Activated CD8-positive, alpha-beta memory T cell treated with anti-CD3 and anti-CD28 coated beads, Interleukin-2, amount 50 U/mL, for 24 hours (primary cell): ENCODE measurements at regions not wholly inside any gene's neighbourhood (a gene's known extent, or its start where the extent isn't known, plus 50 kb on each side); places are given as distances from the start of the nearest gene placed in this dataset.

Experiments used
- DNase-seq: peaks from one replicate; pipeline ENCODE4 v3.0.0-alpha.2; 2020; ENCODE audit errors: extremely low read depth

DNA sequence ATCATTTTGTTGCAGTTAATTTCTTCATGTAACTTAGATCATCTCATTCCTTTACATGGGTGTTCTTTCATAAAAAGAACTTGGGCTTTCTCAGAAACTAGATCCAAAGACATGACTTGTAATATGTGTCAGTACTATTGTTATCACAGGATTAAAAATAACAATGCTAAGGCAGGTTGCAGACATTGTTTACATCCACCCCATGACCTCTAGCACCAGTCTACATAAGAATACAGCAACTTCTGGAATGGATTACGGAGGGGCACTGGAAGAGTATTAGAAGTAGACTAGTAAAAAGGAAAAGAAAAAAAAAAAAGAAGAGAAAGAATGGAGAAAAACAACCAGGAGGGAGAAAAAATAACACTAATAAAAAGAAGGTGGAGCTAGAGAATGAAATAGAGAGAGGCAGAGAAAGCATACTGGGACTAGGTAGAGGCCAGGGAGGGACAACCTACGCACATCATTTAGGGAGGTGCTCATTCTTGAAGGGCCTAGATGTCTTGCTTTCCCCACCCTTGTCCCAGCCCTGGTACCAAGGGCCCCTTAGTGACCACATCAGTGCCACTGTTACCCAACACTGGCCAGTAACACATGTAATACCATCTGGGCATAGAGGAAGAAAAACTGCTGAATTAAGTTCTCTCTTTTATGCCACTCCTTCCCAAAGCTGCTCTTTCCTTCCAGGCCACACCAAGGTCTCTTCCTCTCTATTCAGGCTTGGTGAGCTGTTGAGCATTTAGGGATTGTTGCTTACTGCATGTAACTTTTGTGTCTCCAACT lies 70.6 kb upstream of the KLF7 start:
- no peak for DNase-seq

- no peak for DNase-seq
These were observed 73.3 kb upstream of the KLF7 start for GRCh38 chr2:207238831-207239701.

DNA sequence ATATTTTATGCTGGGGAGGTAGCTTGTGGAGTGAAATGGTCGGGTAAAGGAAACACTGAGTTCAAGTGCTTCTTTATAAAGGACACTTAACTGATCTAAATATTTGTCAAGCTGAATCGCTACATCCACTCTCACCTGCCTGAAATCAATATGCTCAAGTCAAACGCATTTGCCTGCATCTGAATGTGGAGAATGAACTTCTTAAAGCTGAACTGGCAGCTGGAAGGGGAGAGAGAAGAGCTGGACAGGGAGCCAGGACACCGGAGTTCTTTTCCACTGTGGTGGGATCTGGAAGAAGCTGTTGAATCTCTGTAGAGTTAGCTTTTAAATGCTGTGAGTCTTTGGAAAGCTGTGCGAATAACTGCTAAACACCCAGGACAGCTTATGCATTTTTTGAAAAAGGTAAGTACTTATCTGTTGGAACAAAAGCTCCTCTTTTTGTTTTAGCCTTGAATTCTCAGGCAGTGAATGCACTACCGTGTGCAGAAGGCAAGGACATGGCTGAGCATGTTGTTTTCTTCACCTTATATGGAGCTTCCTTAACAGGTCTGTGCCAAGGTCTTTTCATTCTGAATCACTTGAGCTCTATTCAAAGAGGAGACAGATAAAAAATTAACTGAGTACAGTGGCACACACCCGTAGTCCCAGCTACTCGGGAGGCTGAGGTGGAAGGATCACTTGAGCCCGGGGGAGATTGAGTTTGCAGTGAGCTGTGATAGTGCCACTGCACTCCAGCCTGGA lies 74.2 kb upstream of the KLF7 start:
- no peak for DNase-seq

- DNase-seq = no peak
These were observed 74.9 kb upstream of the KLF7 start for GRCh38 chr2:207240649-207241048.

GRCh38 chr2:207241198-207241597 lies 75.5 kb upstream of the KLF7 start:
- no peak for DNase-seq

- DNase-seq = no peak
These were observed 77.9 kb upstream of the KLF7 start for GRCh38 chr2:207243601-207244000.

GRCh38 chr2:207244971-207245925 lies 79.5 kb upstream of the KLF7 start:
- DNase-seq = no peak

DNA sequence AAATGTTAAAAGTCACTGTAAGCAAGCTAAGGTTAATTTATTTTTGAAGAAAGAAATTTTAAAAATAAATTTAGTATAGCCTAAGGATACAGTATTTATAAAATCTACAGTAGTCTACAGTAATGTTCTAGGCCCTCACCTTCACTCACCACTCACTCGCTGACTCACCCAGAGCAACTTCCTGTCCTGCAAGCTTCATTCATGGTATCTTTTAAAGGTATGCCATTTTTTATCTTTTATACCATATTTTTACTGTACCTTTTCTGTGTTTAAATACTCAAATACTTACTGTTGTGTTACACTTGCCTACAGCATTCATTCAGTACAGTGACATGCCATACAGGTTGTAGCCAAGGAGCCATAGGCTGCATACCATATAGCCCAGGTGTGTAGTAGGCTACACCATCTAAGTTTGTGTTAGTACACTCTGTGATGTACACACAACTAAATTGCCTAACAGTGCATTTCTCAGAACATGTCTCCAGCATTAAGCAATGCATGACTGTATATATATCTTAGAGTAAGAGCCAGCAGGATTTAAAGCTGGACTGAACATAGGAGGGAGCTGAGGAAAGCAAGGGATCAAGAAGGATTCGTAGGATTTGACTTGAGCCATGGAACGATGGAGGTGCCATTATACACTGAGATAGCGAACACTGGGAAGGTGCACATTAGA lies 83.1 kb upstream of the KLF7 start:
- DNase-seq = no peak

DNA sequence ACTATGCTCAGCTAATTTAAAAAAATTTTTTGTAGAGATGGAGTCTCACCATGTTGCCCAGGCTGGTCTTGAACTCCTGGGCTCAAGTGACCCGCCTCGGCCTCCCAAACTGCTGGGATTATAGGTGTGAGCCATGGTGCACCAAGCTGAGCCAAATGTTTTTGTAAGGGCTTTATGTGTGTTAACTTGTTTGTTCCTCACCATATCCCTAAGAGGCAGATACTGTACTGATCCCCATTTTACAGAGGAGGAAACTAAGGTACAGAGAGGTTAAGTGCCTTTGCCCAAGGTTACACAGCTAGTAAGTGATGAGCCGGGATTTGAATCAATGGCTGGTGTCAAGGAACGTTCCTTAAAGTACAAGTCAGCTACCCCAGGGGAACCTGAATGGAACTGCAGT lies 85.3 kb upstream of the KLF7 start:
- DNase-seq = no peak

GRCh38 chr2:207251573-207252192 lies 85.9 kb upstream of the KLF7 start:
- DNase-seq = no peak

DNA sequence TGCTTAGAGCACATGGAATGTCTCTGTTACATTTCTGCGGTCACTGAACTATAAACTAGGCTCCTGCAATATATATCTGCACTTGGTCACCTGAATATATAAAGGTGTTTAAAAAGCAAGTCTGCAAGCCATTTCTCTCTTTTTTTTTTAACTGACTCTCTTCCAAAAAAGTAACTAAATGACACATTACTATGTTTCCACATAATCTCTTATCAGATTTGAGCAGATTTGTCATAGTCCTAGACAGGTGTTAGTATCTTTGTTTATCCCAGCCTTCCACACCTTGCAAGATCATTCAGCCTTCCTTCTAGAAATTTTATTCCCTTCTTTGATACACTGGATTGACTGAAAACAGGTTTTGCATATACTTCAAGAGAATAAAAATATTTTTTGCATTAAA lies 86.7 kb upstream of the KLF7 start:
- no peak for DNase-seq

DNA sequence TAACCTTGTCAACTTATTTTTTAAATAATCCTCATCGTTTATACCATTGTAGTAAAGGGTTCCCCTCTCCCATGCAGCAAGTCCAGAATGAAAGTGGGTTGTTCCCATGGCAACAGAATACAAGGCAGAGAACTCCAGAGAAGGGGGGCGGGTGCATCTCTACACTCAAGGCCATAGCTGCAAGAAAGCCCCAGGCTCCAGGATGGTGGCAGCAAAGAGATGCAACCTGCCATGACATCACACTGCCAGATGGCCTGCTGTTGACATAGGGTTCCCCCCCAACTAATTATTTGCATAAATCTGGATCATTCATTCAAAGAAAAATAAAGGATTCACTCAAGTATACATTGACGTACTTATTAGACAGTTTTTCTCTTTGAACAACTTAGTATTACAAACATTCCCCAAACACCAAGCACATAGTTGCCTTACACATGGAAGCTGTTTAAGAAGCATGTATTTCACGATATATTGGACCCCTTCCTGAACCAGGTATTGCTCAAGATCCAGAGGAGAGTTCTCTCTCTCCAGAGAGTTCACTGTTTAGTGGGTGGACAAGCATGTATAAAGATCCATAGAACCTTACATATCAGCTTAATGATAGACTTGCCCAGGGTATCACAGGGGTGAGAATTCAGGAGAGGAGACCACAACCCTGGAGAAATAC lies 87.4 kb upstream of the KLF7 start:
- DNase-seq = no peak

GRCh38 chr2:207253666-207254345 lies 88.1 kb upstream of the KLF7 start:
- DNase-seq = no peak

DNA sequence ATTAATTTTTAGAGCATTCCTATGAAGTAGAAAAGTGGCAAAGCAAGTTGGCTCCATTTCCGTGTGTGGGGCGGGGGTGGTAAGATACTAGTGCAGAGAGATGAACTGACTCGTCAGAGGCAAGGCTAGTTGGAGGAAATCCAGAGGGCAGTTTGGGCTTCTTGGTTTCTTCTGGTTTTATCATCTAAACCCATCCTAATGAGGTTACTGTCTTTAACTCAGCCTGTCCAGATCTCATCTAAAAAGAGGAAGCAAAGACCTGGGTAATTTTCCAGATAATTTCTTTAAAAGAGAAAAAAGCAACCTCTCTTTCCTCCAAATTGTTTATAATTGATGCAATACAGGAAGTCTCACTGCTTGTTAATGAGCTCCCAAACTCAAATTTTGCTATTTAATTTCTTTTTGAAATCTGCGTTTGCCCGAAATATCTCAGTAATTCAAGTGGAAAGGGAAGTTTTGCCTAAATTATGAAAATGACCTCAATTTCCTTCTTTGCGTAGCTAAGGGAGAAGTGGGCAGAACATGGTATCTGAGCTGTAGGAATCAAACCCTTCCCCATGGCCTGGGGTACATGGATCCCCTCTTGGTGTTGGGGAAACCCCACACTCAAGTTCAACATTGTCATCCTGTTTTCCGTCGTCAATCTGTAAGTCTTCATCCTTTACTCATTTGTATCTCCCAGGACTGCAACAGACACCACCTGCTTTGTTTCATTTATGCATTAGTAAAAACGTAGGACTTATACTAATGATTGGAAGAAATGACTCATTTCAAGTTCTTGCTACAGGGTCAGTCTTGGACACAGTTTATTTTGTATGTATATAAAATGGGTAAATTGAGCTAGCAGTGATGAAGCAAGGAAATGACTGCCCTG lies 89.1 kb upstream of the KLF7 start:
- DNase-seq = no peak

- no peak for DNase-seq
These were observed 90.1 kb upstream of the KLF7 start for GRCh38 chr2:207255565-207256470.

DNA sequence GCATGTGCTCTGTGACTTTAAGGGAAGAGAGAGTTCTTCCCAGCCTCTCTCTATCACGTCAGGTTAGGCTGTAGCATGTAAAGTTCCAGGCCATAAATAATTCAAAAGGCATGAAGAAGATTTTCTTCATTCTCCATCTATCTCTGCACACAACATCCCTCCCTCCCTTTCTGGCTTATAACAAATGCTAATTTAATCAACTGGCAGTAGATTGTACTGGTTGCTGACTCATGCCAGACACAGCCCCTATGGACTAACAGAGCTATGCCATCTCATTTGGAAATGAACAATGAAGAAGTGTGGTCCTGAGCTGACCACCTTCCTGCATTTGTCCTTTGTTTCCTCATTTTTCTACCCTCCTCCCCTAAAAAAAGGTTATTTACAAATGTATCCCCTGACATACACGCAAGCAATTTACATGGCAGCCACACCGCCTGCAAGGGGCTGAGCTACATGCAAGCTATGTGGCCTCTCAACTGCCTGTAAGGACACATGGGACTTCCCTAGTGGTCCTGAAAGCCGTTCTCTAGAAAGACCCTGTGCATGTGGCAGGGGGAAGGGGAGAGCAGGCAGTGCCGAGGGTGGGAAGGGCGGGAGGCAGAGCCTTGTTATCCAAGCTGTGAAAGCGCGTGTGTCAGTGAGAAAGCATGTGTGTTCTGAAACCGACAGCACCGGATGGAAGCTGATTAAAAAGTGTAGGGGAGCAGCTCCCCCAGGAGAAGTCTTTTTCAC lies 90.9 kb upstream of the KLF7 start:
- DNase-seq = no peak
